H1 (cell line): ENCODE measurements at regions not wholly inside any gene's neighbourhood (a gene's known extent, or its start where the extent isn't known, plus 50 kb on each side); places are given as distances from the start of the nearest gene placed in this dataset.

Experiments used
- CEBPB ChIP-seq: IDR thresholded peaks from 2 replicates; pipeline ENCODE4 v1.6.1; 2012; ENCODE audit warnings: low read depth, low read length
- CHD1 ChIP-seq: IDR thresholded peaks from 2 replicates; pipeline ENCODE4 v1.6.1; 2012; ENCODE audit warnings: low read depth, low read length, improper control_type of control experiment
- EZH2 ChIP-seq: fragments of 200-600 bp; sonication (generic); IDR thresholded peaks from 2 replicates; pipeline ENCODE4 v1.7.1; 2012; ENCODE audit warnings: low read depth, mild to moderate bottlenecking, moderate library complexity, low read length, inconsistent platforms; ENCODE audit not compliant: severe bottlenecking
- FOSL1 ChIP-seq: IDR thresholded peaks from 2 replicates; pipeline ENCODE4 v1.6.1; 2011; ENCODE audit warnings: mild to moderate bottlenecking, low read depth, low read length, moderate library complexity; ENCODE audit not compliant: insufficient read depth
- KDM1A ChIP-seq: fragments of 200-600, 300-600 bp; sonication (generic); IDR thresholded peaks from 2 replicates; pipeline ENCODE4 v1.7.1; 2016; ENCODE audit warnings: mild to moderate bottlenecking, low read length, borderline replicate concordance
- POLR2A ChIP-seq, 2 experiments: IDR thresholded peaks; 1 replicate in 1 of 2; 2 replicates in 1 of 2; pipeline ENCODE4 v1.6.1; 2011; ENCODE audit warnings: low read depth in 2 of 2, low read length in 2 of 2, mild to moderate bottlenecking in 2 of 2; ENCODE audit errors: control extremely low read depth in 1 of 2
- POLR2AphosphoS5 ChIP-seq: IDR thresholded peaks from 2 replicates; pipeline ENCODE4 v1.6.1; 2011; ENCODE audit warnings: low read depth, low read length
- SP1 ChIP-seq: IDR thresholded peaks from 2 replicates; pipeline ENCODE4 v1.6.1; 2011; ENCODE audit warnings: low read depth, low read length
- TAF1 ChIP-seq: IDR thresholded peaks from 2 replicates; pipeline ENCODE4 v1.6.1; 2011; ENCODE audit warnings: mild to moderate bottlenecking, low read depth, low read length
- YY1 ChIP-seq: IDR thresholded peaks from 2 replicates; pipeline ENCODE4 v1.6.1; 2011; ENCODE audit warnings: low read depth, mild to moderate bottlenecking, low read length
- ZNF274 ChIP-seq: IDR thresholded peaks from 2 replicates; pipeline ENCODE4 v1.7.0; 2012; ENCODE audit warnings: low read length, borderline replicate concordance; ENCODE audit errors: extremely low read depth
- TF ChIP-seq, protein P1 (sequence below), 3 experiments: IDR thresholded peaks; 1 replicate in 2 of 3; 2 replicates in 1 of 3; pipeline versions ENCODE4 v1.5.1 to v1.6.1; 2011; ENCODE audit warnings: low read length in 3 of 3, mild to moderate bottlenecking in 3 of 3, inconsistent platforms in 2 of 3, low read depth in 1 of 3, moderate library complexity in 1 of 3; ENCODE audit not compliant: insufficient read depth in 1 of 3; ENCODE audit errors: control extremely low read depth in 1 of 3
- TF ChIP-seq, protein P2 (sequence below): IDR thresholded peaks from 2 replicates; pipeline ENCODE4 v1.6.1; 2011; ENCODE audit warnings: low read depth, mild to moderate bottlenecking, low read length; ENCODE audit not compliant: insufficient read depth

DNA sequence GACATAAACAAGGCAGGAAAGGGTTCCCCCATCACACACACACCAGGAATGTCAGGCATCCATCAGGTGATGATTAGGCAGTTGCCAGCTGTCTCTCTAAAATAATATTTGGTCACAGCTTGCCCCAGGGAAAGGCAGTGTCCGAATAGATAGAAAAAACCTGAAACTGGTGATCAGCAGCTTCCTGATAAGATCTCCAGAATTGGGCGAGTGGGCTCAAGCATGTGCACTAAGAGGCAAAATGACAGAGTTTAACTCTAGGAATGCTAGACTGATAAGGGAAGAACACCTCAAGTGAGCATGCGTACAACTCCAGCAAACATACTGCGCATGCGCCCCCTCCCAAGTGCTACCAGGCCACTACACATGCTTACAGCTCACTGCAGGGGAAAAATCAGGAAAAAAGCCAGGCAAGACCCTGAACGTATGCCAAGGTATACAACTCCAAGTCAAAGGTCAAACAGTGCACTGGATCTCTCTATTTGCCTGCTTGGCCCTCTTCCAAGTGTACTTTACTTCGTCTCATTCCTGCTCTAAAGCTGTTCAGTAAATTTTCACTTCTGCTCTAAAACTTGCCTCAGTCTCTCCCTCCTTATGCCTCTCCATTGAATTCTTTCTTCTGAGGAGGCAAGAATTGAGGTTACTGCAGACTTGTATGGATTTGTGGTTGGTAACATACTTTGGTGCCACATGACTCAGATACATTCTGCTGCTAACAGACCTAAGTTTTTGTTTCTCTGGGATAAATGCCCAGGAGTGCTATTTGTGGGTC, 73.5 kb upstream of the VASH1 start:
- TF ChIP-seq ZNF274 (no peak), TAF1 (no peak), SP1 (no peak), POLR2AphosphoS5 (no peak), POLR2A (IDR thresholded peaks at IDR 0.05; ENCODE audit: control extremely low read depth in 1 of 2, low read depth in 2 of 2, low read length in 2 of 2) (no peak), CEBPB (no peak), YY1 (no peak), KDM1A (no peak), CHD1 (no peak), EZH2 (no peak), FOSL1 (no peak)
- TF ChIP-seq, protein P1, sequence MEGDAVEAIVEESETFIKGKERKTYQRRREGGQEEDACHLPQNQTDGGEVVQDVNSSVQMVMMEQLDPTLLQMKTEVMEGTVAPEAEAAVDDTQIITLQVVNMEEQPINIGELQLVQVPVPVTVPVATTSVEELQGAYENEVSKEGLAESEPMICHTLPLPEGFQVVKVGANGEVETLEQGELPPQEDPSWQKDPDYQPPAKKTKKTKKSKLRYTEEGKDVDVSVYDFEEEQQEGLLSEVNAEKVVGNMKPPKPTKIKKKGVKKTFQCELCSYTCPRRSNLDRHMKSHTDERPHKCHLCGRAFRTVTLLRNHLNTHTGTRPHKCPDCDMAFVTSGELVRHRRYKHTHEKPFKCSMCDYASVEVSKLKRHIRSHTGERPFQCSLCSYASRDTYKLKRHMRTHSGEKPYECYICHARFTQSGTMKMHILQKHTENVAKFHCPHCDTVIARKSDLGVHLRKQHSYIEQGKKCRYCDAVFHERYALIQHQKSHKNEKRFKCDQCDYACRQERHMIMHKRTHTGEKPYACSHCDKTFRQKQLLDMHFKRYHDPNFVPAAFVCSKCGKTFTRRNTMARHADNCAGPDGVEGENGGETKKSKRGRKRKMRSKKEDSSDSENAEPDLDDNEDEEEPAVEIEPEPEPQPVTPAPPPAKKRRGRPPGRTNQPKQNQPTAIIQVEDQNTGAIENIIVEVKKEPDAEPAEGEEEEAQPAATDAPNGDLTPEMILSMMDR (IDR thresholded peaks at IDR 0.05; ENCODE audit: control extremely low read depth in 1 of 3, insufficient read depth in 1 of 3, low read depth in 1 of 3, low read length in 3 of 3): no peak
- TF ChIP-seq, protein P2, sequence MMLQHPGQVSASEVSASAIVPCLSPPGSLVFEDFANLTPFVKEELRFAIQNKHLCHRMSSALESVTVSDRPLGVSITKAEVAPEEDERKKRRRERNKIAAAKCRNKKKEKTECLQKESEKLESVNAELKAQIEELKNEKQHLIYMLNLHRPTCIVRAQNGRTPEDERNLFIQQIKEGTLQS: no peak
